Breast epithelium (tissue), 3 donors: ENCODE measurements at regions not wholly inside any gene's neighbourhood (a gene's known extent, or its start where the extent isn't known, plus 50 kb on each side); places are given as distances from the start of the nearest gene placed in this dataset.

Source experiments
- CTCF ChIP-seq, 3 donors: fragments of 450-650 bp; IDR thresholded peaks; one replicate each; pipeline ENCODE4 v1.5.1; 2016 to 2017; ENCODE audit warnings: antibody characterized with exemption in 3 of 3, mild to moderate bottlenecking in 3 of 3, moderate library complexity in 3 of 3
- POLR2A ChIP-seq: fragments of 450-650 bp; IDR thresholded peaks from one replicate; pipeline ENCODE4 v1.6.1; 2016; ENCODE audit warnings: antibody characterized with exemption, mild to moderate bottlenecking, moderate library complexity

- TF ChIP-seq CTCF (IDR thresholded peaks at IDR 0.05) (no peak), POLR2A (no peak)
These were observed 913.1 kb downstream of the AACS start for GRCh38 chr12:125978286-125978685.
